VCaP (cell line): ENCODE measurements at regions not wholly inside any gene's neighbourhood (a gene's known extent, or its start where the extent isn't known, plus 50 kb on each side); places are given as distances from the start of the nearest gene placed in this dataset.

Experiments used
- H3K27ac ChIP-seq: fragments of 450-650 bp; 2 replicates; pipeline ENCODE4 v1.5.1; 2017
- TF ChIP-seq, protein P1 (sequence below): fragments of 450-650 bp; conservative IDR thresholded peaks from 2 replicates; pipeline ENCODE4 v1.5.1; 2017; ENCODE audit warnings: mild to moderate bottlenecking, moderate library complexity

GRCh38 chr5:107773479-107773878 lies 102.7 kb upstream of the EFNA5 start:
- H3K27ac ChIP-seq = no peak overlapping the region
- TF ChIP-seq, protein P1, sequence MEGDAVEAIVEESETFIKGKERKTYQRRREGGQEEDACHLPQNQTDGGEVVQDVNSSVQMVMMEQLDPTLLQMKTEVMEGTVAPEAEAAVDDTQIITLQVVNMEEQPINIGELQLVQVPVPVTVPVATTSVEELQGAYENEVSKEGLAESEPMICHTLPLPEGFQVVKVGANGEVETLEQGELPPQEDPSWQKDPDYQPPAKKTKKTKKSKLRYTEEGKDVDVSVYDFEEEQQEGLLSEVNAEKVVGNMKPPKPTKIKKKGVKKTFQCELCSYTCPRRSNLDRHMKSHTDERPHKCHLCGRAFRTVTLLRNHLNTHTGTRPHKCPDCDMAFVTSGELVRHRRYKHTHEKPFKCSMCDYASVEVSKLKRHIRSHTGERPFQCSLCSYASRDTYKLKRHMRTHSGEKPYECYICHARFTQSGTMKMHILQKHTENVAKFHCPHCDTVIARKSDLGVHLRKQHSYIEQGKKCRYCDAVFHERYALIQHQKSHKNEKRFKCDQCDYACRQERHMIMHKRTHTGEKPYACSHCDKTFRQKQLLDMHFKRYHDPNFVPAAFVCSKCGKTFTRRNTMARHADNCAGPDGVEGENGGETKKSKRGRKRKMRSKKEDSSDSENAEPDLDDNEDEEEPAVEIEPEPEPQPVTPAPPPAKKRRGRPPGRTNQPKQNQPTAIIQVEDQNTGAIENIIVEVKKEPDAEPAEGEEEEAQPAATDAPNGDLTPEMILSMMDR = no peak

DNA sequence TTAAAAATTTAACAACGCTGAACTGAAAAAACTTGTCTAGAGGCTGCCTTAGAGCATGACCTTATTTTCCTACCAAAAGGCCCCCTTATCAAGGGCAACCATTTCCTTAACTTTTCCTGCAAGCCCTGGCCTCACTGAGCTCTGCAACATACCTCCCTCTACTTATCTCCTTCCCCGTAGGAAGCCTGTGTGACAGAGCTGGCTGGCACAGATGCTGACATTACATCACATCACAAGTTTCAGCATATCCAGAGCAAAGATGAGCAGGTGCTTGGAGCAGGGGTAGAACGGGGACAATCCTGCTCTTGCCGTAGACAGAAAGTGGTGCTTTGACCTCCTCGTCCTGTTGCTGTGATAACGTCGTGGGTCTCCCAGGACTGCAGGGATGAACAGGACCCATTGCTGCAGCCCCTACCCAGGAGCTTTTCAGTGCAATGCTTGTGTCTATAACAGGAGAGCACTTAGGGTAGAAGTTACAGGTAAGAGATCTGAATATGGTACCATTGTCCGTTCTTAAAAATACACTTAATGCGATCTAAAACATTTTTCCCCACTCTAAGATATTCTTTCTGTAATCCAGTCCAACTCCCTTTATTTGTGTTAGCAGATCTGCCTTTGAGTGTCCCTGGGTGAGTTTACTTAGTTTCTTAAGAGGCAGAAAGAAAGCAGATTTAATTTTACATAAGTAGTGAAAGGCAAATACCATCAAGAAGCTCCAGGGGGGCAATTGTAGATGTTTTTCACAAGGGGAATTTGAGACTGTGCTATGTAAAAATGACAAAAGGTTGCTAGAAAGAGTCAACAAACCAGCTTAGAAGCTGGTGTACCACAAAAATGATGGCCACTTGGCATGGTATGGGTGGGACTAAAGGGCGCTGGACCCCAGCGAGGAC lies 101.9 kb upstream of the EFNA5 start:
- H3K27ac ChIP-seq = no peak overlapping the region
- TF ChIP-seq, protein P1 = no peak

GRCh38 chr5:107771926-107772325 lies 101.2 kb upstream of the EFNA5 start:
- H3K27ac ChIP-seq = no peak overlapping the region
- TF ChIP-seq, protein P1 = no peak

- TF ChIP-seq, protein P1 = no peak
- no peak overlapping the region for H3K27ac ChIP-seq
These were observed 99.3 kb upstream of the EFNA5 start for GRCh38 chr5:107770051-107770450.

DNA sequence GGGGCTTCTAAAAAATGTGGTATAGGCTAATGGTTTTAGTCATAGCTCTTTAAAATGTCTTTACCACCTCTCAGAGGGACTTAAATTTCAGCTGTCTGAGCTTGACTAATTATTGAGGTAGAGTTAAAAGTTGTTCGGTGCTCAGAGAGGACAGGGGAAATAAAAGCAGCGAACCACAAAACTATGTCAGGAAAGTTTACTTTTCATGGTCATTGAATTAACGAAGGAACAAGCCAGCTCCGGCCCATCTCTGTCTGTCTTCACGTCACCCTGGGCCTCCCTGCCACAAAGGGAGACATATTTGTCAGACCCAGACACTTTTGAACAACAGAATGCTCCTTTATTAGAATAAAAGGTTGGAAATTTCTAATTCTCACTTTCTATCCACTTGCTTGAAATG lies 98.8 kb upstream of the EFNA5 start:
- no peak overlapping the region for H3K27ac ChIP-seq
- TF ChIP-seq, protein P1 = no peak

GRCh38 chr5:107766972-107767371 lies 96.2 kb upstream of the EFNA5 start:
- H3K27ac ChIP-seq = no peak overlapping the region
- TF ChIP-seq, protein P1 = no peak

DNA sequence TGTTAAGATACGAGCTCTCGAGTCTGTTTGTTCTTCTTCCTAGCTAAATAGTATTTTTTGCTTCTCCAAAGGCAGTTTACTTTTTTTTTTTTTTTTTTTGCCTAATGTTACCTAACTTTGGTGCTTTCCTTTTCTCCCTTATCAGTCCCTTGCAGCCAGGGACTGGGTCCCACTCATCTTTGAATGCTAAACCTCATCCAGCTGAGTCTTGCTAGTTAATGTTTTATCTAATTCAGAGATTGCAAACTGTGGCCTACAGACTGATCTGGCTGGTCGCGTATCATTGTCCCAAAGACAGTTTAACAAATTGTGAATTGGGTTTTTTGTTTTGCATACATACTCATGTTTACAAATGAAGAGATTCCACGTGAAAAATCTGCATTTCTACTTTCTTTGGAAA lies 95.7 kb upstream of the EFNA5 start:
- TF ChIP-seq, protein P1 = no peak
- no peak overlapping the region for H3K27ac ChIP-seq
